HCT116 (cell line): ENCODE measurements at regions not wholly inside any gene's neighbourhood (a gene's known extent, or its start where the extent isn't known, plus 50 kb on each side); places are given as distances from the start of the nearest gene placed in this dataset.
A peak's percentile ranks its signal among the peaks of the same experiment; 100 is the strongest.

Experiments used
- ATAC-seq: fragments of 200-7000 bp; cut with Tn5 transposase; 2 replicates; pipeline ENCODE4 v1.9.1; 2020; ENCODE audit warnings: mild to moderate bottlenecking, moderate library complexity
- BruUV-seq: library from RNA; stranded (reverse); fragments of 400-500 nt; replicated peaks from 2 replicates; lab custom pipeline; 2021; lab: Mats Ljungman, UMichigan
- CTCF ChIA-PET: fragments of 300-600 bp; sonication (Branson Sonifier 250); formaldehyde crosslinking; loops from one replicate; lab custom pipeline; 2021; ENCODE audit warnings: antibody characterized with exemption; lab: Charles Lee
- POLR2A ChIA-PET: fragments of 300-600, 350-600 bp; sonication (Branson Sonifier 250); formaldehyde crosslinking; loops from one replicate; lab custom pipeline; 2021; ENCODE audit warnings: antibody characterized with exemption; lab: Charles Lee
- RAD21 ChIA-PET, 2 experiments: fragments of 300-600 bp; sonication (Branson Sonifier 250); formaldehyde crosslinking; loops; one replicate each; lab custom pipeline; 2023; ENCODE audit warnings: low total read pairs in 2 of 2; ENCODE audit not compliant: uncharacterized antibody in 2 of 2, unreplicated experiment in 2 of 2, low non-redundant PET in 1 of 2; lab: Charles Lee
- DNase-seq: peaks from one replicate; pipeline ENCODE4 v3.0.0-alpha.2; 2010; ENCODE audit warnings: low read depth, low spot score
- H2AFZ ChIP-seq: fragments of 200-600 bp; shearing (Covaris generic), sonication (generic); 2 replicates; pipeline ENCODE4 v1.6.1; 2017; ENCODE audit warnings: low read depth, mixed run types, mixed read lengths, antibody characterized with exemption, low read length; ENCODE audit not compliant: poor library complexity, severe bottlenecking
- H3K27ac ChIP-seq: 2 replicates; pipeline ENCODE4 v1.5.1; 2012; ENCODE audit warnings: low read depth, low read length
- H3K27me3 ChIP-seq: fragments of 200-600 bp; sonication (generic); 2 replicates; pipeline ENCODE4 v1.6.1; 2016; ENCODE audit warnings: mixed run types, low read length, mixed read lengths; ENCODE audit not compliant: insufficient read depth
- H3K36me3 ChIP-seq, 2 experiments: fragments of 200-500 bp in 1 of 2; fragments of 200-600 bp in 1 of 2; sonication (Bioruptor generic) in 1 of 2; sonication (generic) in 1 of 2; 2 replicates each; pipeline versions ENCODE4 v1.5.1 to v1.6.1; 2014 to 2016; ENCODE audit warnings: low read length in 2 of 2, inconsistent platforms in 1 of 2, mixed read lengths in 1 of 2, mixed run types in 1 of 2; ENCODE audit not compliant: insufficient read depth in 2 of 2, control insufficient read depth in 1 of 2
- H3K4me1 ChIP-seq, 2 experiments: fragments of 200-600 bp in 1 of 2; sonication (generic) in 1 of 2; 2 replicates each; pipeline versions ENCODE4 v1.5.1 to v1.6.1; 2012 to 2017; ENCODE audit warnings: low read length in 2 of 2, inconsistent platforms in 1 of 2, mild to moderate bottlenecking in 1 of 2, mixed read lengths in 1 of 2, mixed run types in 1 of 2, moderate library complexity in 1 of 2; ENCODE audit not compliant: insufficient read depth in 2 of 2, control insufficient read depth in 1 of 2
- H3K4me2 ChIP-seq: fragments of 200-600 bp; sonication (generic); 2 replicates; pipeline ENCODE4 v1.6.1; 2017; ENCODE audit warnings: mixed run types, low read length, mixed read lengths
- H3K4me3 ChIP-seq, 2 experiments: fragments of 200-600 bp in 1 of 2; sonication (generic) in 1 of 2; replicated peaks in 1 of 2; 2 replicates each; pipeline ENCODE4 v1.5.1; 2011 to 2016; ENCODE audit warnings: low read length in 2 of 2, control low read depth in 1 of 2, low read depth in 1 of 2, mild to moderate bottlenecking in 1 of 2, mixed read lengths in 1 of 2, mixed run types in 1 of 2
- H3K79me2 ChIP-seq: fragments of 200-600 bp; sonication (generic); 2 replicates; pipeline ENCODE4 v1.6.1; 2017; ENCODE audit warnings: mild to moderate bottlenecking, mixed run types, low read length, moderate library complexity, mixed read lengths; ENCODE audit not compliant: insufficient read depth
- H3K9ac ChIP-seq: fragments of 200-600 bp; sonication (generic); 2 replicates; pipeline ENCODE4 v1.6.1; 2016; ENCODE audit warnings: low read length, mixed read lengths
- H3K9me2 ChIP-seq: fragments of 200-600 bp; sonication (generic), shearing (Covaris generic); 2 replicates; pipeline ENCODE4 v1.6.1; 2017; ENCODE audit warnings: mixed run types, mild to moderate bottlenecking, moderate library complexity; ENCODE audit not compliant: insufficient read depth
- H3K9me3 ChIP-seq, 2 experiments: fragments of 200-500 bp in 1 of 2; fragments of 200-600 bp in 1 of 2; sonication (Bioruptor generic) in 1 of 2; sonication (generic) in 1 of 2; 2 replicates each; pipeline ENCODE4 v1.6.1; 2014 to 2017; ENCODE audit warnings: low read length in 2 of 2, mixed read lengths in 2 of 2, inconsistent platforms in 1 of 2, low read depth in 1 of 2, mild to moderate bottlenecking in 1 of 2, mixed run types in 1 of 2, moderate library complexity in 1 of 2; ENCODE audit not compliant: control insufficient read depth in 1 of 2, insufficient read depth in 1 of 2
- H4K20me1 ChIP-seq: fragments of 200-600 bp; sonication (generic), shearing (Covaris generic); 2 replicates; pipeline ENCODE4 v1.6.1; 2017; ENCODE audit warnings: mixed run types, mild to moderate bottlenecking, moderate library complexity; ENCODE audit not compliant: insufficient read depth
- EZH2 ChIP-seq: fragments of 200-600 bp; sonication (generic); IDR thresholded peaks from 2 replicates; pipeline ENCODE4 v1.6.1; 2017; ENCODE audit warnings: antibody characterized with exemption, mixed run types
- POLR2AphosphoS5 ChIP-seq: IDR thresholded peaks from 2 replicates; pipeline ENCODE4 v1.6.1; 2011; ENCODE audit warnings: mild to moderate bottlenecking, low read depth, low read length, moderate library complexity
- RAD21 ChIP-seq: IDR thresholded peaks from 2 replicates; pipeline ENCODE4 v1.6.1; 2012; ENCODE audit warnings: low read depth, mild to moderate bottlenecking
- TCF7L2 ChIP-seq: IDR thresholded peaks from 2 replicates; pipeline ENCODE4 v1.7.0; 2011; ENCODE audit warnings: borderline replicate concordance, inconsistent platforms; ENCODE audit not compliant: insufficient read depth, insufficient read length; ENCODE audit errors: extremely low read depth
- YY1 ChIP-seq: IDR thresholded peaks from 2 replicates; pipeline ENCODE4 v1.6.1; 2011; ENCODE audit warnings: low read length, low read depth, moderate library complexity, mild to moderate bottlenecking; ENCODE audit not compliant: insufficient replicate concordance; ENCODE audit errors: extremely low read depth
- intact Hi-C: fragments of 100-400 bp; cut with micrococcal nuclease; formaldehyde crosslinking; loops from 2 replicates; pipeline ENCODE4 v1.10.0; 2022
- TF ChIP-seq, protein P1 (sequence below), 3 experiments: fragments of 200-600 bp in 1 of 3; sonication (generic) in 1 of 3; IDR thresholded peaks in 2 of 3; conservative IDR thresholded peaks in 1 of 3; 2 replicates each; pipeline ENCODE4 v1.5.1; 2012 to 2017; ENCODE audit warnings: low read depth in 2 of 3, low read length in 2 of 3, antibody characterized with exemption in 1 of 3, borderline replicate concordance in 1 of 3, control low read depth in 1 of 3, mild to moderate bottlenecking in 1 of 3, mixed read lengths in 1 of 3, mixed run types in 1 of 3, moderate library complexity in 1 of 3; ENCODE audit not compliant: insufficient read depth in 1 of 3
- TF ChIP-seq, protein P2 (sequence below): IDR thresholded peaks from 2 replicates; pipeline ENCODE4 v1.6.1; 2011; ENCODE audit warnings: mild to moderate bottlenecking, low read length, moderate library complexity; ENCODE audit not compliant: insufficient replicate concordance; ENCODE audit errors: extremely low read depth

DNA sequence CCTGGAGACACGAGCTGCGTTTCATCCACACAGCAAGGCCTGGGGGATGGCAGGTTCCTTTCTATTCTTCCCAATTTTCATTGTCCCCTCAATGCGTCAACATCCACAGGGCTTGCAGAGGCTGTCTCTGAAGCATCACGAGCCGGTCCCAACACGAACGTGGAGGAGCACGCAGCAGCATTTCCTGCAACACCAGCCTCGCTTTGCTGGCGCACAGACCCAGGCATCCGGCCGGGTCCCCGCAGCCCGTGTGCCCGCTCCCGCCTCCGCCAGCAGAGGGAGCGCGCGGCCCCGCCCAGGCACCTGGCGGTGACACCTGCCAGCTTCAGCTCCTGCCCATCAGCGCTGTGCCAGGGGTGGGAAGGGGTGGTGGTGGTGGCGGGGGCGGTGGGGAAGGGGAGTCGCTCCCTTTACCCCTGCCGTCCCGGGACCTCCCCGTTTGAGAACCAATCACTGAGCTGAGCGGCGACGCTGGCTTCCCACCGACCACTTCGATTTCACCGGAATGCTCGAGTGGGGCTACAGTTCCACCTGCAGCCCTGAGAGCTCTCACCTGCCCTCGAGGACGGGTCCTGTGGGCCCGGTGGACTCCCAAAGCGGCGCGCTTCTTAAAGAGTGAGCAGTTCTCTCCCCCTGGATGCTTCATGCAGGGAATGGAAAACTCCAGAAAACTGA is 464.5 kb downstream of the ICE1 start:
- DNase-seq (no peak), ATAC-seq (no peak)
- Histone ChIP-seq H3K4me2 (no peak overlapping the region), H3K36me3 (no peaks in the 10 kb centered on the region), H3K27ac (no peak overlapping the region), H3K4me3 (no peak overlapping the region), H3K79me2 (no peaks in the 10 kb centered on the region), H4K20me1 (no peaks in the 10 kb centered on the region), H2AFZ (no peak overlapping the region), H3K9me3 (no peaks in the 10 kb centered on the region), H3K4me1 (no peaks in the 10 kb centered on the region), H3K9me2 (no peaks in the 10 kb centered on the region), H3K27me3 (no peaks in the 10 kb centered on the region), H3K9ac (no peak overlapping the region)
- RAD21 ChIA-PET, result no interaction called here
- TF ChIP-seq, protein P1, sequence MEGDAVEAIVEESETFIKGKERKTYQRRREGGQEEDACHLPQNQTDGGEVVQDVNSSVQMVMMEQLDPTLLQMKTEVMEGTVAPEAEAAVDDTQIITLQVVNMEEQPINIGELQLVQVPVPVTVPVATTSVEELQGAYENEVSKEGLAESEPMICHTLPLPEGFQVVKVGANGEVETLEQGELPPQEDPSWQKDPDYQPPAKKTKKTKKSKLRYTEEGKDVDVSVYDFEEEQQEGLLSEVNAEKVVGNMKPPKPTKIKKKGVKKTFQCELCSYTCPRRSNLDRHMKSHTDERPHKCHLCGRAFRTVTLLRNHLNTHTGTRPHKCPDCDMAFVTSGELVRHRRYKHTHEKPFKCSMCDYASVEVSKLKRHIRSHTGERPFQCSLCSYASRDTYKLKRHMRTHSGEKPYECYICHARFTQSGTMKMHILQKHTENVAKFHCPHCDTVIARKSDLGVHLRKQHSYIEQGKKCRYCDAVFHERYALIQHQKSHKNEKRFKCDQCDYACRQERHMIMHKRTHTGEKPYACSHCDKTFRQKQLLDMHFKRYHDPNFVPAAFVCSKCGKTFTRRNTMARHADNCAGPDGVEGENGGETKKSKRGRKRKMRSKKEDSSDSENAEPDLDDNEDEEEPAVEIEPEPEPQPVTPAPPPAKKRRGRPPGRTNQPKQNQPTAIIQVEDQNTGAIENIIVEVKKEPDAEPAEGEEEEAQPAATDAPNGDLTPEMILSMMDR (IDR thresholded peaks at IDR 0.05 in 2 of 3, conservative IDR thresholded peaks at IDR 0.05 in 1 of 3; ENCODE audit: borderline replicate concordance in 1 of 3, insufficient read depth in 1 of 3, low read depth in 2 of 3, low read length in 2 of 3), result peak in 2 of 3 experiments; percentile 31; a peak in 3 of 6 replicates
- no peak for TF ChIP-seq YY1
- POLR2A ChIA-PET, result no interaction called here
- intact Hi-C loops, result no loop called here
- BruUV-seq, result no TSS peak
- CTCF ChIA-PET, result no interaction called here

DNA sequence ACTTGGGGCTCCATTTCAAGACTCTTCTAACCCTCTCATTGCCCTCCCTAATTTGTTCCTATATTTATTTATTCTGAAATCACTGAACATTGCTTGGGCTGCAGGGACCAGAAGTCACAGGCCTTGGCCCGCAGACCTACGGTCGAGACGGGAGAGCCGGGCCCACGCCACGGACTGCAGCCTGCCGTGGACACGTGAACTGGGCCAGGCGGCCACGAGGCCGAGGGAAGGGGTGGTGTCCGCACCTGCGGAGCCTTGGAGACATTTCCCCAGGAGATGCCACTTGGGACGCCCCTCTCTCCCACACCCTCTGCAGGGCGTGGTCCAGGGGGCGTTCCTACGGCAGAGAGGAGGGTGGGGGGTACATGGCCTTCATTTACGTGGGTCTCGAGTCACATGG is 463.9 kb downstream of the ICE1 start:
- ATAC-seq (no peak), DNase-seq (no peak)
- Histone ChIP-seq H3K9me2 (no peaks in the 10 kb centered on the region), H3K27me3 (no peaks in the 10 kb centered on the region), H3K9ac (no peak overlapping the region), H3K9me3 (no peaks in the 10 kb centered on the region), H3K79me2 (no peaks in the 10 kb centered on the region), H4K20me1 (no peaks in the 10 kb centered on the region), H3K27ac (no peak overlapping the region), H3K36me3 (no peaks in the 10 kb centered on the region), H2AFZ (no peak overlapping the region), H3K4me3 (no peak overlapping the region), H3K4me2 (no peak overlapping the region), H3K4me1 (no peaks in the 10 kb centered on the region)
- intact Hi-C loops, result no loop called here
- BruUV-seq, result no TSS peak
- TF ChIP-seq, protein P2, sequence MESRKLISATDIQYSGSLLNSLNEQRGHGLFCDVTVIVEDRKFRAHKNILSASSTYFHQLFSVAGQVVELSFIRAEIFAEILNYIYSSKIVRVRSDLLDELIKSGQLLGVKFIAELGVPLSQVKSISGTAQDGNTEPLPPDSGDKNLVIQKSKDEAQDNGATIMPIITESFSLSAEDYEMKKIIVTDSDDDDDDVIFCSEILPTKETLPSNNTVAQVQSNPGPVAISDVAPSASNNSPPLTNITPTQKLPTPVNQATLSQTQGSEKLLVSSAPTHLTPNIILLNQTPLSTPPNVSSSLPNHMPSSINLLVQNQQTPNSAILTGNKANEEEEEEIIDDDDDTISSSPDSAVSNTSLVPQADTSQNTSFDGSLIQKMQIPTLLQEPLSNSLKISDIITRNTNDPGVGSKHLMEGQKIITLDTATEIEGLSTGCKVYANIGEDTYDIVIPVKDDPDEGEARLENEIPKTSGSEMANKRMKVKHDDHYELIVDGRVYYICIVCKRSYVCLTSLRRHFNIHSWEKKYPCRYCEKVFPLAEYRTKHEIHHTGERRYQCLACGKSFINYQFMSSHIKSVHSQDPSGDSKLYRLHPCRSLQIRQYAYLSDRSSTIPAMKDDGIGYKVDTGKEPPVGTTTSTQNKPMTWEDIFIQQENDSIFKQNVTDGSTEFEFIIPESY, result no peak
- TF ChIP-seq EZH2, result no peak
- TF ChIP-seq TCF7L2, result no peak
- no peak for TF ChIP-seq POLR2AphosphoS5
- TF ChIP-seq RAD21, result no peak
- ChIA-PET CTCF (no interaction called here), RAD21 (no interaction called here), POLR2A (no interaction called here)
